HT-29 (cell line): ENCODE measurements at regions not wholly inside any gene's neighbourhood (a gene's known extent, or its start where the extent isn't known, plus 50 kb on each side); places are given as distances from the start of the nearest gene placed in this dataset.

Experiments used
- DNase-seq: peaks from one replicate; pipeline ENCODE4 v3.0.0-alpha.2; 2015; ENCODE audit warnings: low spot score

GRCh38 chr21:16357994-16358393 lies 628.2 kb downstream of the USP25 start:
- no peak for DNase-seq

- DNase-seq = no peak
Measured at GRCh38 chr21:16358784-16359183, 629.0 kb downstream of the USP25 start.

GRCh38 chr21:16363100-16363499 lies 633.3 kb downstream of the USP25 start:
- DNase-seq = no peak

- no peak for DNase-seq
Measured at GRCh38 chr21:16363518-16363917, 633.7 kb downstream of the USP25 start.

- DNase-seq = no peak
Measured at GRCh38 chr21:16366207-16366606, 636.4 kb downstream of the USP25 start.

- no peak for DNase-seq
Measured at GRCh38 chr21:16367079-16367478, 637.3 kb downstream of the USP25 start.

- DNase-seq = no peak
Measured at GRCh38 chr21:16370186-16370585, 640.4 kb downstream of the USP25 start.

GRCh38 chr21:16372586-16372985 lies 642.8 kb downstream of the USP25 start:
- no peak for DNase-seq

GRCh38 chr21:16376673-16377072 lies 646.9 kb downstream of the USP25 start:
- DNase-seq = no peak

GRCh38 chr21:16377120-16377658 lies 647.4 kb downstream of the USP25 start:
- no peak for DNase-seq

- no peak for DNase-seq
Measured at GRCh38 chr21:16377857-16378256, 648.1 kb downstream of the USP25 start.

GRCh38 chr21:16378525-16378924 lies 648.7 kb downstream of the USP25 start:
- DNase-seq = no peak

- DNase-seq = no peak
Measured at GRCh38 chr21:16388291-16388690, 658.5 kb downstream of the USP25 start.

GRCh38 chr21:16388911-16389560 lies 659.3 kb downstream of the USP25 start:
- no peak for DNase-seq

- DNase-seq = no peak
Measured at GRCh38 chr21:16389643-16390042, 659.9 kb downstream of the USP25 start.

GRCh38 chr21:16395285-16395684 lies 665.5 kb downstream of the USP25 start:
- no peak for DNase-seq

GRCh38 chr21:16402752-16403151 lies 673.0 kb downstream of the USP25 start:
- no peak for DNase-seq

GRCh38 chr21:16404776-16405175 lies 675.0 kb downstream of the USP25 start:
- DNase-seq = no peak

- no peak for DNase-seq
Measured at GRCh38 chr21:16406355-16406754, 676.6 kb downstream of the USP25 start.

GRCh38 chr21:16407403-16408240 lies 677.8 kb downstream of the USP25 start:
- DNase-seq = no peak

- DNase-seq = no peak
Measured at GRCh38 chr21:16408280-16408679, 678.5 kb downstream of the USP25 start.

- no peak for DNase-seq
Measured at GRCh38 chr21:16409352-16409751, 679.6 kb downstream of the USP25 start.

- DNase-seq = no peak
Measured at GRCh38 chr21:16418226-16418625, 688.4 kb downstream of the USP25 start.
